Neural progenitor cell (in vitro differentiated cells): ENCODE measurements at regions not wholly inside any gene's neighbourhood (a gene's known extent, or its start where the extent isn't known, plus 50 kb on each side); places are given as distances from the start of the nearest gene placed in this dataset.

Experiments
- EZH2phosphoT487 ChIP-seq: fragments of 200-600 bp; sonication (generic); IDR thresholded peaks from 2 replicates; pipeline ENCODE4 v1.6.1; 2017; ENCODE audit warnings: antibody characterized with exemption
- TF ChIP-seq, protein P1 (sequence below): fragments of 200-600 bp; sonication (generic); IDR thresholded peaks from 2 replicates; pipeline ENCODE4 v1.5.1; 2017; ENCODE audit warnings: antibody characterized with exemption, mild to moderate bottlenecking

- no peak for TF ChIP-seq EZH2phosphoT487
- TF ChIP-seq, protein P1, sequence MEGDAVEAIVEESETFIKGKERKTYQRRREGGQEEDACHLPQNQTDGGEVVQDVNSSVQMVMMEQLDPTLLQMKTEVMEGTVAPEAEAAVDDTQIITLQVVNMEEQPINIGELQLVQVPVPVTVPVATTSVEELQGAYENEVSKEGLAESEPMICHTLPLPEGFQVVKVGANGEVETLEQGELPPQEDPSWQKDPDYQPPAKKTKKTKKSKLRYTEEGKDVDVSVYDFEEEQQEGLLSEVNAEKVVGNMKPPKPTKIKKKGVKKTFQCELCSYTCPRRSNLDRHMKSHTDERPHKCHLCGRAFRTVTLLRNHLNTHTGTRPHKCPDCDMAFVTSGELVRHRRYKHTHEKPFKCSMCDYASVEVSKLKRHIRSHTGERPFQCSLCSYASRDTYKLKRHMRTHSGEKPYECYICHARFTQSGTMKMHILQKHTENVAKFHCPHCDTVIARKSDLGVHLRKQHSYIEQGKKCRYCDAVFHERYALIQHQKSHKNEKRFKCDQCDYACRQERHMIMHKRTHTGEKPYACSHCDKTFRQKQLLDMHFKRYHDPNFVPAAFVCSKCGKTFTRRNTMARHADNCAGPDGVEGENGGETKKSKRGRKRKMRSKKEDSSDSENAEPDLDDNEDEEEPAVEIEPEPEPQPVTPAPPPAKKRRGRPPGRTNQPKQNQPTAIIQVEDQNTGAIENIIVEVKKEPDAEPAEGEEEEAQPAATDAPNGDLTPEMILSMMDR: no peak
Observed at GRCh38 chr10:4100380-4100779, 315.4 kb upstream of the KLF6 start.
